HCT116 (cell line): ENCODE measurements at regions not wholly inside any gene's neighbourhood (a gene's known extent, or its start where the extent isn't known, plus 50 kb on each side); places are given as distances from the start of the nearest gene placed in this dataset.

Experiments used
- ATAC-seq: fragments of 200-7000 bp; cut with Tn5 transposase; 2 replicates; pipeline ENCODE4 v1.9.1; 2020; ENCODE audit warnings: mild to moderate bottlenecking, moderate library complexity
- BruUV-seq: library from RNA; stranded (reverse); fragments of 400-500 nt; replicated peaks from 2 replicates; lab custom pipeline; 2021; lab: Mats Ljungman, UMichigan
- CTCF ChIA-PET: fragments of 300-600 bp; sonication (Branson Sonifier 250); formaldehyde crosslinking; loops from one replicate; lab custom pipeline; 2021; ENCODE audit warnings: antibody characterized with exemption; lab: Charles Lee
- POLR2A ChIA-PET: fragments of 300-600, 350-600 bp; sonication (Branson Sonifier 250); formaldehyde crosslinking; loops from one replicate; lab custom pipeline; 2021; ENCODE audit warnings: antibody characterized with exemption; lab: Charles Lee
- RAD21 ChIA-PET, 2 experiments: fragments of 300-600 bp; sonication (Branson Sonifier 250); formaldehyde crosslinking; loops; one replicate each; lab custom pipeline; 2023; ENCODE audit warnings: low total read pairs in 2 of 2; ENCODE audit not compliant: uncharacterized antibody in 2 of 2, unreplicated experiment in 2 of 2, low non-redundant PET in 1 of 2; lab: Charles Lee
- DNase-seq: peaks from one replicate; pipeline ENCODE4 v3.0.0-alpha.2; 2010; ENCODE audit warnings: low read depth, low spot score
- H2AFZ ChIP-seq: fragments of 200-600 bp; shearing (Covaris generic), sonication (generic); 2 replicates; pipeline ENCODE4 v1.6.1; 2017; ENCODE audit warnings: low read depth, mixed run types, mixed read lengths, antibody characterized with exemption, low read length; ENCODE audit not compliant: poor library complexity, severe bottlenecking
- H3K27ac ChIP-seq: 2 replicates; pipeline ENCODE4 v1.5.1; 2012; ENCODE audit warnings: low read depth, low read length
- H3K27me3 ChIP-seq: fragments of 200-600 bp; sonication (generic); 2 replicates; pipeline ENCODE4 v1.6.1; 2016; ENCODE audit warnings: mixed run types, low read length, mixed read lengths; ENCODE audit not compliant: insufficient read depth
- H3K36me3 ChIP-seq, 2 experiments: fragments of 200-500 bp in 1 of 2; fragments of 200-600 bp in 1 of 2; sonication (Bioruptor generic) in 1 of 2; sonication (generic) in 1 of 2; 2 replicates each; pipeline versions ENCODE4 v1.5.1 to v1.6.1; 2014 to 2016; ENCODE audit warnings: low read length in 2 of 2, inconsistent platforms in 1 of 2, mixed read lengths in 1 of 2, mixed run types in 1 of 2; ENCODE audit not compliant: insufficient read depth in 2 of 2, control insufficient read depth in 1 of 2
- H3K4me1 ChIP-seq, 2 experiments: fragments of 200-600 bp in 1 of 2; sonication (generic) in 1 of 2; 2 replicates each; pipeline versions ENCODE4 v1.5.1 to v1.6.1; 2012 to 2017; ENCODE audit warnings: low read length in 2 of 2, inconsistent platforms in 1 of 2, mild to moderate bottlenecking in 1 of 2, mixed read lengths in 1 of 2, mixed run types in 1 of 2, moderate library complexity in 1 of 2; ENCODE audit not compliant: insufficient read depth in 2 of 2, control insufficient read depth in 1 of 2
- H3K4me2 ChIP-seq: fragments of 200-600 bp; sonication (generic); 2 replicates; pipeline ENCODE4 v1.6.1; 2017; ENCODE audit warnings: mixed run types, low read length, mixed read lengths
- H3K4me3 ChIP-seq, 2 experiments: fragments of 200-600 bp in 1 of 2; sonication (generic) in 1 of 2; replicated peaks in 1 of 2; 2 replicates each; pipeline ENCODE4 v1.5.1; 2011 to 2016; ENCODE audit warnings: low read length in 2 of 2, control low read depth in 1 of 2, low read depth in 1 of 2, mild to moderate bottlenecking in 1 of 2, mixed read lengths in 1 of 2, mixed run types in 1 of 2
- H3K79me2 ChIP-seq: fragments of 200-600 bp; sonication (generic); 2 replicates; pipeline ENCODE4 v1.6.1; 2017; ENCODE audit warnings: mild to moderate bottlenecking, mixed run types, low read length, moderate library complexity, mixed read lengths; ENCODE audit not compliant: insufficient read depth
- H3K9ac ChIP-seq: fragments of 200-600 bp; sonication (generic); 2 replicates; pipeline ENCODE4 v1.6.1; 2016; ENCODE audit warnings: low read length, mixed read lengths
- H3K9me2 ChIP-seq: fragments of 200-600 bp; sonication (generic), shearing (Covaris generic); 2 replicates; pipeline ENCODE4 v1.6.1; 2017; ENCODE audit warnings: mixed run types, mild to moderate bottlenecking, moderate library complexity; ENCODE audit not compliant: insufficient read depth
- H3K9me3 ChIP-seq, 2 experiments: fragments of 200-500 bp in 1 of 2; fragments of 200-600 bp in 1 of 2; sonication (Bioruptor generic) in 1 of 2; sonication (generic) in 1 of 2; 2 replicates each; pipeline ENCODE4 v1.6.1; 2014 to 2017; ENCODE audit warnings: low read length in 2 of 2, mixed read lengths in 2 of 2, inconsistent platforms in 1 of 2, low read depth in 1 of 2, mild to moderate bottlenecking in 1 of 2, mixed run types in 1 of 2, moderate library complexity in 1 of 2; ENCODE audit not compliant: control insufficient read depth in 1 of 2, insufficient read depth in 1 of 2
- H4K20me1 ChIP-seq: fragments of 200-600 bp; sonication (generic), shearing (Covaris generic); 2 replicates; pipeline ENCODE4 v1.6.1; 2017; ENCODE audit warnings: mixed run types, mild to moderate bottlenecking, moderate library complexity; ENCODE audit not compliant: insufficient read depth
- CBX3 ChIP-seq: IDR thresholded peaks from 2 replicates; pipeline ENCODE4 v1.6.1; 2012; ENCODE audit warnings: low read depth
- EGR1 ChIP-seq: IDR thresholded peaks from 2 replicates; pipeline ENCODE4 v1.6.1; 2012; ENCODE audit warnings: low read depth
- ELF1 ChIP-seq: IDR thresholded peaks from 2 replicates; pipeline ENCODE4 v1.6.1; 2012; ENCODE audit warnings: low read depth, borderline replicate concordance
- EZH2phosphoT487 ChIP-seq: fragments of 200-600 bp; IDR thresholded peaks from 2 replicates; pipeline ENCODE4 v1.6.1; 2018; ENCODE audit warnings: antibody characterized with exemption, borderline replicate concordance
- FOSL1 ChIP-seq: IDR thresholded peaks from 2 replicates; pipeline ENCODE4 v1.6.1; 2012; ENCODE audit warnings: low read depth
- MAX ChIP-seq: IDR thresholded peaks from 2 replicates; pipeline ENCODE4 v1.6.1; 2012
- POLR2A ChIP-seq: IDR thresholded peaks from 2 replicates; pipeline ENCODE4 v1.7.0; 2011; ENCODE audit warnings: borderline replicate concordance; ENCODE audit not compliant: insufficient read depth, insufficient read length; ENCODE audit errors: extremely low read depth
- POLR2AphosphoS5 ChIP-seq: IDR thresholded peaks from 2 replicates; pipeline ENCODE4 v1.6.1; 2011; ENCODE audit warnings: mild to moderate bottlenecking, low read depth, low read length, moderate library complexity
- RAD21 ChIP-seq: IDR thresholded peaks from 2 replicates; pipeline ENCODE4 v1.6.1; 2012; ENCODE audit warnings: low read depth, mild to moderate bottlenecking
- SIN3A ChIP-seq: IDR thresholded peaks from 2 replicates; pipeline ENCODE4 v1.6.1; 2012; ENCODE audit warnings: low read depth
- SP1 ChIP-seq: IDR thresholded peaks from 2 replicates; pipeline ENCODE4 v1.6.1; 2012; ENCODE audit warnings: low read depth
- SRF ChIP-seq: IDR thresholded peaks from 2 replicates; pipeline ENCODE4 v1.6.1; 2012; ENCODE audit warnings: low read depth
- ZBTB33 ChIP-seq: IDR thresholded peaks from 2 replicates; pipeline ENCODE4 v1.6.1; 2011; ENCODE audit warnings: mild to moderate bottlenecking, low read length, moderate library complexity; ENCODE audit not compliant: insufficient replicate concordance; ENCODE audit errors: extremely low read depth
- intact Hi-C: fragments of 100-400 bp; cut with micrococcal nuclease; formaldehyde crosslinking; loops from 2 replicates; pipeline ENCODE4 v1.10.0; 2022

GRCh38 chr20:61186771-61187472 is 65.1 kb upstream of the CDH4 start:
- no peak overlapping the region for H3K9ac ChIP-seq

More at GRCh38 chr20:61186771-61187472, 65.1 kb upstream of the CDH4 start:
- intact Hi-C loops = no loop called here
- DNase-seq (no peak), ATAC-seq (no peak)
- ChIA-PET CTCF (no interaction called here), RAD21 (no interaction called here), POLR2A (no interaction called here)
- no peak overlapping the region for H3K27ac ChIP-seq
- H3K79me2 ChIP-seq = no peaks in the 10 kb centered on the region
- TF ChIP-seq RAD21 (no peak), SRF (no peak), ZBTB33 (no peak), EGR1 (no peak), FOSL1 (no peak), SIN3A (no peak), EZH2phosphoT487 (no peak), ELF1 (no peak), POLR2AphosphoS5 (no peak), SP1 (no peak), CBX3 (no peak), POLR2A (no peak), MAX (no peak)
- no peaks in the 10 kb centered on the region for H3K4me1 ChIP-seq
- H2AFZ ChIP-seq = no peak overlapping the region
- H4K20me1 ChIP-seq = no peaks in the 10 kb centered on the region
- H3K36me3 ChIP-seq = no peaks in the 10 kb centered on the region
- no peaks in the 10 kb centered on the region for H3K27me3 ChIP-seq
- H3K9me3 ChIP-seq = peaks cover 0 to 16% of the 10 kb centered on the region in 2 experiments; a peak in 2 of 4 replicates
- no TSS peak for BruUV-seq
- H3K4me3 ChIP-seq = no peak overlapping the region
- no peaks in the 10 kb centered on the region for H3K9me2 ChIP-seq
- no peak overlapping the region for H3K4me2 ChIP-seq
